Sigmoid colon (tissue), 4 donors: ENCODE measurements at regions not wholly inside any gene's neighbourhood (a gene's known extent, or its start where the extent isn't known, plus 50 kb on each side); places are given as distances from the start of the nearest gene placed in this dataset.
"Not testable (repeated sequence)": the region's sequence is repeated elsewhere in the genome, so short reads cannot be mapped to it uniquely, and the experiment has no call there.

Experiments used
- POLR2AphosphoS5 ChIP-seq, 4 donors: sonication (generic); formaldehyde crosslinking; IDR thresholded peaks; one replicate each; pipeline ENCODE4 v1.6.1; 2017; ENCODE audit warnings: antibody characterized with exemption in 4 of 4
- TF ChIP-seq, protein P1 (sequence below), 4 experiments: fragments of 450-650 bp in 3 of 4; fragments of 200-600 bp in 1 of 4; IDR thresholded peaks; one replicate each; pipeline ENCODE4 v1.5.1; 2016 to 2019; ENCODE audit warnings: antibody characterized with exemption in 4 of 4, mild to moderate bottlenecking in 3 of 4, moderate library complexity in 2 of 4

DNA sequence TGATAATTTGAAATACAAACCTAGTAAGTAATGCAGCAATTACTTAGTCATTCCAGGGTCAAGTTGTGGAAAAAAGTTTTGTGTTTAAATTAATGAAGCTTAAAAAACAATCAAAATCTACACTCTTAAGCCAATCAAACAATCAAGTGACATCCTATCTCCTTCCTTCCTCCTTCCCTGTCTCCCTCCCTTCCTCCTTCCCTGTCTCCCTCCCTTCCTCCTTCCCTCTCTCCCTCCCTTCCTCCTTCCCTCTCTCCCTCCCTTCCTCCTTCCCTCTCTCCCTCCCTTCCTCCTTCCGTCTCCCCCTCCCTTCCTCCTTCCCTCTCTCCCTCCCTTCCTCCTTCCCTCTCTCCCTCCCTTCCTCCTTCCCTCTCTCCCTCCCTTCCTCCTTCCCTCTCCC is 111.4 kb upstream of the RBPJ start:
- TF ChIP-seq, protein P1, sequence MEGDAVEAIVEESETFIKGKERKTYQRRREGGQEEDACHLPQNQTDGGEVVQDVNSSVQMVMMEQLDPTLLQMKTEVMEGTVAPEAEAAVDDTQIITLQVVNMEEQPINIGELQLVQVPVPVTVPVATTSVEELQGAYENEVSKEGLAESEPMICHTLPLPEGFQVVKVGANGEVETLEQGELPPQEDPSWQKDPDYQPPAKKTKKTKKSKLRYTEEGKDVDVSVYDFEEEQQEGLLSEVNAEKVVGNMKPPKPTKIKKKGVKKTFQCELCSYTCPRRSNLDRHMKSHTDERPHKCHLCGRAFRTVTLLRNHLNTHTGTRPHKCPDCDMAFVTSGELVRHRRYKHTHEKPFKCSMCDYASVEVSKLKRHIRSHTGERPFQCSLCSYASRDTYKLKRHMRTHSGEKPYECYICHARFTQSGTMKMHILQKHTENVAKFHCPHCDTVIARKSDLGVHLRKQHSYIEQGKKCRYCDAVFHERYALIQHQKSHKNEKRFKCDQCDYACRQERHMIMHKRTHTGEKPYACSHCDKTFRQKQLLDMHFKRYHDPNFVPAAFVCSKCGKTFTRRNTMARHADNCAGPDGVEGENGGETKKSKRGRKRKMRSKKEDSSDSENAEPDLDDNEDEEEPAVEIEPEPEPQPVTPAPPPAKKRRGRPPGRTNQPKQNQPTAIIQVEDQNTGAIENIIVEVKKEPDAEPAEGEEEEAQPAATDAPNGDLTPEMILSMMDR (IDR thresholded peaks at IDR 0.05): not testable (repeated sequence)
- not testable (repeated sequence) for TF ChIP-seq POLR2AphosphoS5 (IDR thresholded peaks at IDR 0.05)
